HG03571 (cell line): ENCODE measurements at regions not wholly inside any gene's neighbourhood (a gene's known extent, or its start where the extent isn't known, plus 50 kb on each side); places are given as distances from the start of the nearest gene placed in this dataset.

Source experiments
- ATAC-seq: cut with Tn5 transposase; IDR thresholded peaks from one replicate; pipeline ENCODE4 v1.9.1; 2021; ENCODE audit not compliant: unreplicated experiment

DNA sequence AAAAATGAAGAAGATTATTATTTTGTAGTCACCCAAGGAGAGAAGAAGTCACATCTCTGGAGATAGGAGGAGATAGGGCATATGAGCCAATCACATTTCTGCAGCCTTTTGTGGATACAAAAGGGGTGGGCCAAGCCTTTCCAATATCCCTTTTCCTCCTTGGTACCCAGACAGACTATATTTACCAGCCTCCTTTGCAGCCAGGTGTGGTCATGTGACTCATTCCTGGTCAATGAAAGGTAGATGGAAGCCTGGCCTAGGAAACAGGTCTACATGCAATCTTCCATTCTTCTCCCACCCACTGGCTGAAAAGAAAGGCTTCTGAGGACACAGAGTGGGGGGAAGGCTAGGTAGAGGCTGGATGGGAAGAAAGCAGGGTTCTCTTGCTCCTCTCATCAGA, 58.1 kb upstream of the ERG start:
- no peak for ATAC-seq

DNA sequence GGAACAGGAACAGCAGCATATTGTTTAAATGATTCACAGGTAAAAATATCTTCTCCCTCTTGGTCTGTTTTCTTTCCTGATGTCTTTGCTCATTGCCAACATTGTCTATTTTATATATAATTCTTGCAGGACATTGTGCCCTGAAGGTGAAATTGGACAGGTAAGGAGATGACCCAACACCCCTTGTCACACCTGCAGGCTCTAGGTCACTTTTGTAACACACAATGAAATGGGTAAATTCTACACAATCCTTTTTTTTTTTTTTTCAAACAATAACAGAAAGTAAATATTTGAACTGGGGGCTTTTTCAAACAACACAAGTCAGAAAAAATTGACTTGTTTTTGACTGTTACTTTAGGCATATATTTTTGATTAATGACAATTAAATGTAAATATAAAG, 62.9 kb upstream of the ERG start:
- no peak for ATAC-seq

DNA sequence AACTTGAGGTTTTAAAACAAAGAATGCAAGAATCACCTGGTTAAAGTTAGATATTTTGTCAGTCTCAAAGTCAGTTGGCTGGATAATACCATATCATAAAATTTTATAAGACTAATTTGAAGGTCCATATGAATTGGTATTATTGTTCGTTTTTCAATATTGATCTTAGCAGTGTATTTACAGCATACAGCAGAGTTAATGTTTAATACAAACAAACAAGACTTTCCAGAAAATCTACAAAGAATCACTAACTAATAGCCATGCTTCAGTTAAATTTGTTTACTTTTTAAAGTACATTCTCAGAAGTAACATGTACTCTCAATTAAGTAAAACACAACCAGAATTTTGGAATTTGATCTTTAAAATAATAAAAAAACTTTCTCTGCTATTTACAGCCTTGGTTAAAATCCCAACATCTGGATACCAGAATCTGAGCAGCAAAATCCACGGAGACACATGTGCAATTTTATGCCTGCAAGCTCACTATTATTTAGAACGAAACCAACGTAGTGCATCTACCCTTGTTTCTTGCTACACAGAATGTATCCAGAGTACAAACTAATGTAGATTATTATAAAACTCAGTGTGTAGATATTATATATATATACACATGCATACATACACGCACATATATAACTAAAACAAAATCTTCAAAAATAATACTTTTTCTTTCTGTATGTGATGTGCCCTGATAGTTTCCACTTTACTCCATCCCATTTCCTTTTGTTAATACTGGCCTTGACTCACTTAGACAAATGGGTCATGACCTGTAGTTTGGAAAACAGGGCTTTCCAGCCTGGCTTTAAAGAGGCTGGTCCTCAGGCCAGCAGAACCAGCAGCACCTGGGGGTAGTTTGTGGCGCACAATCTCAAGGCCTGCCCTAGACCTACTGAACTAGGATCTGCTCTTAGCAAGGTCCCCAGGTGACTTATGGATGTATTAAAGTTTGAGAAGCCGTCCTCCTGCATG, 63.6 kb upstream of the ERG start:
- no peak for ATAC-seq

DNA sequence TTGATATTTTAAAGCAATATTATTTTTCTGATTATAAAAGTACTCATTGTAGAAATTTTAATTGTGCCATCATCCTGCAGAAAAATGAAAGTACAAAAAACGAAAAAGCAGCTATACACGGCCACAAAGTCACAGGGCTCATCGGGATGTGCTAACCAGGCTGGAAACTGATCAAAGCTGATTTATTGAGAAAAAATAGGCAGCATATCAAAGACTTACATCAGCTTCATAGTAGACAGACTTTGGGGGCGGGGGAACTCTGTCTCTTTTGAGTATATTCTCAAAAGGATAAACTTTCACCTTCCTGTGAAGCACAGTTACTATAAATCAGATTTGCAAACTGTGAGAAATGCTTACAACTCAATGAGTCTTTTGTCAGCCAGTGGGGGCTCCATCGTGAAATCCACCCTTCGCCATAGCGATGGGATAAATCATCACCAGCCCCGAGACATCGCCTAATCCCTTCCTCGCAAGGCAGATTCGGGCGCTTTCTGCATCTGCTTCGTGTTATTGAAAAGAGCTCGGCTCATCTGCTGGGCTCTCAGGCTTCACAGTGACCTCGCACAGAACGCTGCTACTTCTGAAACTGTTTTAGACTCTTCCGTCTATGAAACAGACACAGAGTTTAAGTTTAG, 69.2 kb upstream of the ERG start:
- ATAC-seq, result no peak

DNA sequence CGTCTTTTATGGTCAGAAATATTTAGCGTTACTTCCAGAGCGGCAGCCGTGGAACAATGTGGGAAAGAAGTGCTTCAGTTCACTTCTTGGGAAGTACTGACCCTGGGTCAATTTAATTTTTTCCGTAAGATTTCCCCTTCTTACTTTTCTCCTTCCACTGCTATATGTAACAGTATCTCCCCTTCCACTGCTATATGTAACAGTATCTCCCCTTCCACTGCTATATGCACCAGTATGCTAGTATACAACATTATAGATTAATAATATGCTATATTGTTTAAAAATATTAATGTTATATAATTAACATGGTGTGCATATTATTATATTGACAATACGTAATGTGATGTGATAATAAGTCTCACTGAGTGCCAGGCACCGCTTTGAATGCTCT, 69.7 kb upstream of the ERG start:
- no peak for ATAC-seq

DNA sequence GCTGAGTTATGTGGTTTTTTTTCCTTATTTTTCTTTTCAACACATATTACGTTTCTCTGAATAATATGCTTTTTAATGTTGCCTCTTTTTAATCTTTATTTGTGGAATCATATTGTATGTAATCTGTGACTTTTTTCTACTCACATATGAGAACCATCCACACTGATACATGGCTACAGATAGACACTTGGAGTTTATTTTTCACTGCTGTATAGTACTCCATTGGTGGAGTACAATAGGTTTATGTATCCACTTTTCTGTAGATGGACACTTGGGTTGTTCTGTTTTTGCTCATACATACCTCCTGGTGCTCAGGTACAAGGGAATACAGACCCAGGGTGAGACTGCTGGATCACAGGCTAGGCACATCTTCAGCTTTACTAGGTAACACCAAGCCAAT, 71.5 kb upstream of the ERG start:
- no peak for ATAC-seq

DNA sequence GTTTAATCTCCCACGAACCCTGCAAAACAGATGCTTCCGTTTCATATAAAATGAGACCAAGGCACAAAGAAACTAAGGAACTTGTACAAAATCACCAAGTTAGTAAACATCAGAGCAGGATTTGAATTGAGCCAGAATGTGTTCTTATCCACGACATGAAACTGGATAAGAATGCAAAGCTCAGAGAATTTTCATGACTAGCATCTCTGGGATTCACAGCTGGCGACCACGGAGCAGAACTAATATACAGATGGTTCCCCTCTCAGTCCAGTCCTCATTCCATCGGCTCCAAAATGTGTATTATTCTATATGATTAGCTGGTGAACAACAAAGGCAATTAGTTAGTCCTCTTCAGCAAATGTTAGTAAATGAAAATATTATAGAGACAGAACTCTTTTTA, 72.3 kb upstream of the ERG start:
- ATAC-seq, result no peak

DNA sequence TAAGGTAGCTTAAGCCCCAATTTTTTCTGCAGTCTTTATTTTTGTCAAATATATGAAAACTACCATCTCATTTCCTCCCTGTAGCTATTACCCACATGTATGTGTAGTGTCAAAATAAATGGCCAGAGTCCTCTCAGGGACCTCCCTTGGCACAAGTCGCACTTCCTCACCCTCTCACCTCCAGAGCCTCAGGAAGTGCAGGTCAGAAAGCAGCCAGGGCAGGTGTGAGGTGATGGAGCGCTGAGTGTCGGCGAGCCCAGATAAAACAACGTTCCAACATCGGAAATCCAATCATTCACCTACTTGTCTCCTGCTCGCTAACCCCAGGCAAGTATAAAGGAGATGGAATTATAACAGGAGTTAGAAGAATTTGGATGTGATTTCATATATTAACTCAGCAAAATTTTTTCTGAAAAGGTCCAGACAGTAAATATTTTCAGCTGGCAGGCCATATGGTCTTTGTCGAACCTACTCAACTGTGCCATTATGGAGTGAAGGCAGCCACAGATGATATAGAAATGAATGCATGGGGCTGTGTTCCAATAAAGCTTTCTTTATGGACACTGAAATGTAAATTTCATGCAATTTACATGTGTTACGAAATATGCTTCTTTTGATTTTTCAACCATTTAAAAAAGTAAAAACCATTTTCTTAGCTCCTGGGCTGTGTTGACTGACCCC, 76.8 kb upstream of the ERG start:
- ATAC-seq, result no peak

DNA sequence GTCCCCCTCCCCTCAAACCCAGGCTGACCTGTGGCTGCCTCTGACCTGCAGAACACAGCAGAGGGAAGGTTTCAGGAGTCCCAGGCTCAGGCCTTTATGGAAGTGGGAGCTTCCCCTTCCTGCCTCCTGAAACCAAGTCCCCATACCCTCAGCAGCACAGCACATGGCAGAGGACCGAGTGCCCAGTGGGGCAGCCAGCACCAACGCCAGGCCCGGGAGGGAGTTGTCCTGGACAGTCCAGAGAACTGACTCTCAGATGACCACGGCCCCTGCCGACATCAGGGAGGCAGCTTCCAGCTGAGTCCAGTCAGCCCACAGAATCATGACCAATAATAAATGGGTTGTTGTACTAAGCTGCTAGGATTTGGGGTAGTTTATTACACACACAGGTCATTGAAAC, 79.6 kb upstream of the ERG start:
- ATAC-seq, result no peak

DNA sequence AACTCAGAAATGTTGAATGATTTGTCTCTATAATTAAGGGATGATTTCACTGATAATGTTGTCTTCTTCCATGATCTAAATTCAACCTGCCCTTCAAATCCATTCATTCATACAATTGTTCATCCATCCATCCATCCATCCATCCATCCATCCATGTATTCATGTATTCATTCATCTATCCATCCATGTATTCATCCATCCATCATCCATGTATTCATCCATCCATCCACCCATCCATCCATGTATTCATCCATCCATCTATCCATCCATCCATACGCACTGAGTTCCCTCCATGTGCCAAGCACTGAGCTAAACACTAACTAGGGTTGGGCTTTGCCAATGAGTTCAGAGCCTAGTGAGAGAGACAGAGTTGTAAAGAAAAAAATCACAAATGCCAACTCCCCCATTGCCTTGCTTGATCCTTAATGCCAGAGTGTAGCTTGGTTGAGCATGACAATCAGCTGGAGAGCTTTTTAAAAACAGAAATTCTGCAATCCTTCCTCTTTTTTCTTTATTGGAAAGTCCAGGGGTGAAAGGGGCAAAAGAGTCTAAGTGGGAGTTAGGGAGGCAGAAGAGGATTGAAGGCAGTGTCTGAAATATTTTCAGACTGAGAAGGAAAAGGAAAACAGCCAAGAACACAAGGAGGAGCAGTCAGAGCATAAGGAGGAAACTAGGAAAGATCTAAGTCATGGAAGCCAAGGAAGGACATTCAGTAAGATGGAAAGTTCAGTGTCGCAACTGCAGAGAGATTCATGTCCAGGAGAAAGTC, 92.4 kb upstream of the ERG start:
- ATAC-seq, result no peak

DNA sequence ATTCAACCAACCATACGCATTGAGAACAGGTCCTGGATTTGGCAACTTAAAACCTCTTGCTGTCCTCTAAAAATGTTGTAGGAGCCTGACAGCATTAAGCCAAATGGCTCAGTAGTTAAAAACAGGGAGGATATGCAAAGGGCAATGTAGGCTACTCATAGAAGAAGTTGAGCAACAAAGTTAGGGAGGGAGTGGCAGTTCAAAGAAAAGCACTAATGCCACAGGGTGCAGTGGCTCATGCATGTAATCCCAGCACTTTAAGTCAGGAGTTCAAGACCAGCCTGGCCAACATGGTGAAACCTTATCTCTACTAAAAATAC, 92.9 kb upstream of the ERG start:
- ATAC-seq, result no peak

DNA sequence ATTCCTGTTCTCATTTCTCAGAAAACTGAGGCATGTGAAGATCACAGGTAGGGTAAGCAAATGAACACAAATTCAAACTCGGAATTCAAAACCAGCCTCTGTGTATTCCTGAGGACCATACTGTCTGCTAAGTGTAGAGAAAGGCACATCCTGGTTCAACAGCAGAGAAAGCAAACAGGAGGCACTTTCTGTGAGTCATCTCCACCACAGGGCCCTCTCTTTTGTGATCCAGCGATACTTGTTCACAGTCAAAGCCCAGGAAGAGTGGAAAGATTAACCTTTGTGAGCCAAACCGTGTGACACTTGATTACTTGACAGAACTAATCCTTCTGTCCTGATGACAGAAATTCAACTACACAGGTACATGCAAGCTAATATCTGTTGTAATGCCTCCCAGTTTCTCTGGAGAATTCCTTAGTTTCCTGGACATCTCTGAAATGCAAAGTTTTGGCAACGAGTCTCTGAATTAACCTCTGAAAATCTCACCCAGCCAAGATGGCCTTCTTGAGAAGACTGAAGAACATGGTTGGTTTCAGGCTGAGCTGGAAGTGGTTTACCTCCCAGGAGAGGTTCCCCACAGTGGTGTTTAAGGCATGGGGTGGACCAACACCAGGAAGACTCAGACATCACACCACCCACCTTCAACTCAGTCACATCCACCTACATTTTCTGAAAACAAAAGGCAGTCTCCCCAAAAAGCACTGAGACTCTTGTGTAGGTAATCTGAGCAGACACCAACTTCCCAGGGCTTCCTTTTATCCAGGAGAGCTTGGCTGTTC, 98.2 kb upstream of the ERG start:
- ATAC-seq, result no peak

DNA sequence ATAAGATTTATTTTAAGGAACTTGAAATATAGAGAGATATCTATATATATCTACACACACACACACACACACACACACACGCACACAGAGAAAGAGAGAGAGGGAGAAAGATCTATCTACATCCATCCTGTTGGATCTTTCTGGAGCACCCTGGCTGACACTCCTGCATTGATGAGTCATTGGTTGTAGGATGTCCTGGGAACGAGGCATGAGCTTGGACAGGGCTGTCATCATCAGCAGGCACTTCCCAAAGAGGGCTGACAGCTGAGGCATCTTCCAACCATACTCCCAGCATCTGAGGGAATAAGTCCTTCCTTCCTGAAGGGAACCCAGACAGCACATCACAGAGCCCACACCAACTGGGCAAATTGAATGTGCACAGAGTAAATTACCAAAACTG, 99.1 kb upstream of the ERG start:
- ATAC-seq, result no peak

DNA sequence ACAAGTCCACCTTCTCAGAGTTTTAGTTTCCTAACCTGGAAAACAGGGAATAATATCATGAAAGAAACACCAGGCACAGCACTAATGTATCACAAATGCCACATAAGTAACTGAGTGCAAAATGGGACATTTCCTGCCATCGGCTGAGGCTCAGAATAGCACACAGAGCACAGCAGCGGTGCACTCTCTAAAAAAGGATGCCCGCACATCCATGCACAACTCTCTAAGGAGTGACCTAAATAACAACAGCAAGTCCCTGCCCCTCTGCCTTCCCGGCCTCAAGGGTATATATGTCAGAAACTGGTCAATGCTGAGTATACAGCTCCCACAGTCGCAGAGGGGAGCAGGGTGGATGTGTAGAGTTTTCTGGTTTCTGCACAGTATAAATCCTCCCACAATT, 100.1 kb upstream of the ERG start:
- no peak for ATAC-seq

DNA sequence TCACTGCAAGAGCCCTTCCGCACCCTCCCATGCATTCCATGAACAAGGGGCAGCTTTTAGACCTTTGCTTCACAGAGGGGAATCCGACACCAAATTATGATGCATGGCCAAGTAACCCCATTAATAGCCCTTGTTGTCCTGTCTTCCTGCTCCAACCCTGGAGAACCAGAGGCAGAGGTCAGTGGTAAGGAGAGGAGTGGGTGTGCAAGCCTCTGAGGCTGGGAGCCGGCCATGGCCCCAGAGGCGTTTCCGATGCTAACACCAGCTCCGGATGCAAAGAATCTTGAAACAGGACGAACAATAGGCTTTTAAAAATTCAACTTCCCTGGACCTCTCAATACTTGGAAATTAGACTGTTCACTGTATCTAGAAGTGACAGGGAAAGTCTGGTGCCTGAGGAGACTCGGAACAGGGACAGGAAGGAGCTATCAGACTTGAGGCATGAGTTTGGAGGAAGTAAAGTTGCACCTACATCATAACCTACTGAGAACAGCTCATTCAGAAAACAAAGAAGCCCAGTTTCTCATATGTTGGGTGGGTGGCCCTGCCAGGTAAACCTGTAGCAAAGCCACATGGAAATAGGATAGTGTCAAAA, 101.2 kb upstream of the ERG start:
- ATAC-seq, result no peak

DNA sequence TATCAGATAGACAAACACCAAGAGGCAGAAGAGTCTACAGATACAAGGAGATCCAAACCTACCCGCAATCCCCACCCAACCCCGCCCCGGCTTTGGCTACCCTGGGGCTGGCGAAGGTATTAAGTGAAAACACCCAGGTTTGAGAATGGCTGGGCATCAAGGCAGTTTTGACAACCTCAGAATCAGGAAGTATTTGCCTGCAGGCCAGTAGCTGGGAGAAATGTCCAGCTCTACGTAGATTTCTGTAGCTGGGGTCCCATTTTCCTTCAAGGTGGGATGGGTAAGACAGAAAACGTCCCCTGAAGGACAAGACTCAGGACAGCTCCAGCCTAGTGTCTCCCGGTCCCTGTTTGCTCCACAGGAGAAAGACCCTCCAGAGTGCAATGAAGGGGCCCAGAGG, 101.8 kb upstream of the ERG start:
- no peak for ATAC-seq

DNA sequence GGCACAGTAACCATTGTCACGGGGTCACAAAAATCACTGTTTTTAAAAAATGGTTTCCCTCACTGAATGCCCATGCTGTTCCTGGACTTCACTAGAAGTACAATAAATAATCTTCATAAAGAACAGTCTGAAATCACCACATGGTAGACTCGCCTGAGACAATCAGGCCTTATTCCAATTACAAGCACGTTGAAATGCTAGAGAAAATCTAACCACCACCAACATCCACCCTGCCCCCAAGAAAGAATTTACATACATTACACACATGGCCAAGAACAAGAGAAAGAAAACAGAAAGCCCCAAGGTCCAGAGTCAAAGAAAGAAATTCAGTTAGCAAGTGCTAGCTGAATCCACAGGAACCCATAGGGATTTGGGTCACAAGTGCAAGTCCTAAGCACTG, 107.0 kb upstream of the ERG start:
- ATAC-seq, result no peak

DNA sequence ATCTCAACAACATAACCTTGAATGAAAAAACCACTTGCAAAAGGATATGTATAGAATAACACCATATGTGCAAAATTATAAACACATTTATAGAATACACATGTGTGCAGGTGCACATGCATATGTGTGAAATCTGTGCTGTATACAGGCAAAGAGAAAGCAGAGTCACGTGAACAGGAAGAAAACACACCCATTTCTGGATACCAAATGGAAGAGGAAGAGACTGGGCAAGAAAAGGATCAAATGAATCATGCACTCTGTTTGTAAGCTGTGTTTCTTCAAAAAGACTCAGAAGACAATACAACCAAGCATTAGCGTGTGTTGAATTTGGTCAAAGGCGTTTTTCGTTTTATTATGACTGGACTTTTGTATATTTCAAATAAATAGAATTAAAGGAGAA, 111.3 kb upstream of the ERG start:
- no peak for ATAC-seq

DNA sequence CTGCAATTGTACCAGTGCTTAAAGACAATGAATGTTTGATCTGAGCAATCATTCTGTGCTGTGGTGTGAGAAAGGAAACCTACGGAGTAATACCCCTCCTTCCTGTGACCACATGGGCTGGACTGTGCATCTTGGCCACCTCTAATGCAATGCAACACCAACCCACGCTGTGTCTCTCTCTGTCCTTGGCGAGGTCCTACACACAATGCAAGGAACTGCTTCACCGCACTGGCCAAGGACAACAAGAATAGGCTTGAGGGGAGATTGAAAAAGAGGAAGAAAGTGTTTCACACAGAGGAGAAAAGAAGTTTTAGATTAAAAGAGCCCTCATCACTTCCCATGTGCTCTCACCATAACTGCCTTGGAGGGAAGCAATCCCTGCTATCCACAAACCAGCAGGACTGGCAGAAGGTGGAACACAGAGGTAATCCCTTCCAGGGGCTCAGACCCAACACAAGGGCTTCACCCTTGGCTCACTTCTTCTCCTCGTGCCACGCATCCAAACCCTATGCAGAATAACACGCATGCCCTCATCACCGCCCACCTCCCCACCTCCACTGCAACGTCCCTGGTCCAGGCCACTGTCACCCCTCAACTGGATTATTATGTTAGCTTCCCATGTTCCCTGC, 112.5 kb upstream of the ERG start:
- ATAC-seq, result no peak

DNA sequence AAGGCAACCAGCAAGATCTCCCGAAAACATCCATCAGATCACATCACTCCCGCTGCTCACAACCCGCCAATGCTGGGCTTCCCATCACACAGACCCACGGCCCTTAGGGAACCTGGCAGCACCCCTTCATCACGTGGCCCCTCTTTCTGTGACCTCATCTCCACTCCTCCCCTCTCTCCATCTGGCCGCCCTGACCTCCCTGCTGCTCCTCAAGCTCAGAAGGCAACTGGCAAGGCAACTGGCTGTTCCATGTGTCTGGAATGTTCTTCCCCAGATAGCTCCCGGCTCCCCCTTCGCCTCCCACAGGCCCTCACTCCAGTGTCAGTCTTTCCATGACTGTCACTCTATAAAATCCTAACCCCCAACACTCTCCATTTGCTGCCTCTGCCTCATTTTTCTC, 113.0 kb upstream of the ERG start:
- ATAC-seq, result no peak
